GM13976 (cell line): ENCODE measurements at regions not wholly inside any gene's neighbourhood (a gene's known extent, or its start where the extent isn't known, plus 50 kb on each side); places are given as distances from the start of the nearest gene placed in this dataset.

Experiments
- DNase-seq: peaks from one replicate; pipeline ENCODE4 v3.0.0; 2012; ENCODE audit warnings: low spot score
- CTCF ChIP-seq: IDR thresholded peaks from 2 replicates; pipeline ENCODE4 v1.5.1; 2012; ENCODE audit warnings: borderline replicate concordance, mild to moderate bottlenecking; ENCODE audit not compliant: insufficient read depth; ENCODE audit errors: extremely low read depth, missing control alignments, control extremely low read depth
- in situ Hi-C: fragments of 300-500 bp; cut with MboI; formaldehyde crosslinking; loops from one replicate; pipeline ENCODE4 v1.12.0; 2022; ENCODE audit warnings: low sequenced_read_pairs, mixed read lengths, inconsistent platforms; ENCODE audit not compliant: unreplicated experiment

GRCh38 chr13:100917011-100917410 is 242.4 kb upstream of the TMTC4 start:
- peak; percentile 8 for DNase-seq
- TF ChIP-seq CTCF = no peak
- in situ Hi-C loops = no loop called here

- in situ Hi-C loops = no loop called here
- DNase-seq = no peak
- TF ChIP-seq CTCF = no peak
Observed at GRCh38 chr13:100913143-100913542, 238.5 kb upstream of the TMTC4 start.

DNA sequence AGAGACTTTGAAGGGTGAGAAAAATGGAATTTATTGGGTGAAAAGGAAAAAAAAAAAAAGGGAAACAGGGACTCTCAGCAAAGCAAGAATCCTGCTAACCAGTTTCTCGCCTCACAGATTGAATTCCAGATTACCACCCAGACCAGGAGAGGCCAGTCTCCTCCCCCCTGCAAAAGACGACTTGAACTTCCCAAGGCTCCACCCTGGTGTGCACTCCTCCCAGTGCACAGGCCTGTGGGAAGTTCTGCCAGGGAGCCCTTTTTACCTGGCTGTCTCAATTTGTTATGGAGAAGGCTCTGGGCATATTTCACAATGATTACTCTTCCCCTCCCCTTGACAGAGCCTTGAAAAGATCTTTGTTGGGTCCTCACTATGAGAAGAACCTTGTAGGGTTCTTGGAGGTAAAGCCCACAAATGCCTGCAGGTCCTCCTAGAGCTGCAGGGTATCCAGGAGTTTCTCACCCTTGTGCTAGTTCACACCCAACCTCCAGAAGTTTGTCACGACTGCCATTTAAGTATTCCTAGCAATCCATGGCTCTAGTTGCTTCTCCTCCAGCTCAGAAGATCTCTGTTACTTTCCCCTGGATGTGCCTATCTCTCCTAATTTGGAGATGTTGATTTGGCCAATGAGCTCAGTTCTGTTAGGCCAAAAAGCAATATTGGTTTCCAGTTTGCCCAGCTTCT is 229.8 kb upstream of the TMTC4 start:
- no peak for DNase-seq
- TF ChIP-seq CTCF = no peak
- in situ Hi-C loops = no loop called here

DNA sequence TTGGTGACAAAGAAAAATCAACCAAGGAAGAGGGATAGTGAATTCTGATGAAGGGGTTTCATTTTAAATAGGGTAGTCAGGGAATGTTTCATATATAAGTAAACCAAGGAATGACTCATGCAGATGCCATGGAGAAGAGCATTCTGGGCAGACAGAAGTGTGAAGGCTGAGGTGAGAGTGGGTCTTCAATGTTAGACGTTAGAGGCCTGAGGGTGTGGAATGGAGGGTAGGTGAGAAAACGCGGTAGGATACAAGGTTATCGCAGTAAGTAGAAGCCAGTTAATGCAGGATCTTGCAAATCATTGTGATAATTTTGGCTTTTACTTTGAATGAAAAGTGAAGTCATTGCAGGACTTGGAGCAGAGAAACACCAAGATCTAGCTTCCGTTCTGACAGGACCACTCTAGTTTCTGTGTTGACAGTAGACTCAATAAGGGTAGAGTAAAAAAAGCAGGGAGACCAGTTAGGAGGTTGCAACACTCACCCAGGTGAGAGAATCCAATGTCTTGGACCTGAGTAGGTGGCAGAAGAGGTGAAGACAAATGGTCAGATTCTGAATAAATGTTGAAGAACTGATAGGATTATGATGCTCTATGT is 225.2 kb upstream of the TMTC4 start:
- no peak for DNase-seq
- no peak for TF ChIP-seq CTCF
- in situ Hi-C loops = no loop called here

GRCh38 chr13:100898431-100898830 is 223.8 kb upstream of the TMTC4 start:
- in situ Hi-C loops = no loop called here
- DNase-seq = no peak
- no peak for TF ChIP-seq CTCF

DNA sequence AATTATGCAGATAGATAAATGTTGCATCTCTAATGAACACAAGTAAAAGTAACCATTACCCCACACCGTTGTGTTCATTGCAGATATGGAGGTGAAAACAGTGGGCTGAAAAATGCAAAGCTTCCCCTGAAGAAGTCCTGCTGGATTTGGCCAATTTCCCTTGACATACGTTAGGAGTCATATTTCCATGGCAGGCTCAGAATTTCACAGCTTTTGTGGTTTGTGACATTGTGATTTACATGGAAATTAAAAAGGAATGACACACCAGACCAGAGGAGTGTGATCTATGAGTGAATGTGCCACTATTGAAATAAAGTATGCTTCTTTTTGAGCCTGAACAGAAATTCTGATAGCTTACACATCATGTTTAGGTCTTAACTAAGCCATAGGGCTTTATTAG is 221.1 kb upstream of the TMTC4 start:
- in situ Hi-C loops = no loop called here
- no peak for TF ChIP-seq CTCF

More for the DNA sequence above, 221.1 kb upstream of the TMTC4 start:
- DNase-seq = no peak
